GM12878 (cell line): ENCODE measurements at regions not wholly inside any gene's neighbourhood (a gene's known extent, or its start where the extent isn't known, plus 50 kb on each side); places are given as distances from the start of the nearest gene placed in this dataset.
"Not testable (repeated sequence)": the region's sequence is repeated elsewhere in the genome, so short reads cannot be mapped to it uniquely, and the experiment has no call there.

Source experiments
- ATAC-seq: fragments of 200-7000 bp; cut with Tn5 transposase; 3 replicates; pipeline ENCODE4 v1.9.1; 2020; ENCODE audit warnings: mild to moderate bottlenecking, moderate library complexity
- BruUV-seq: library from RNA; stranded (reverse); fragments of 400-500 nt; replicated peaks from 2 replicates; lab custom pipeline; 2021; lab: Mats Ljungman, UMichigan
- CTCF ChIA-PET: fragments of 300-600 bp; sonication (Branson Sonifier 250); formaldehyde crosslinking; extraction: SDS; loops from one replicate; lab custom pipeline; 2021; ENCODE audit warnings: inconsistent platforms; lab: Yijun Ruan, JAX
- POLR2A ChIA-PET: fragments of 350-600 bp; formaldehyde crosslinking; extraction: SDS; loops from one replicate; lab custom pipeline; 2021; ENCODE audit warnings: inconsistent platforms; lab: Charles Lee
- RAD21 ChIA-PET: fragments of 300-600 bp; sonication (Branson Sonifier 250); formaldehyde crosslinking; loops from one replicate; lab custom pipeline; 2023; ENCODE audit warnings: antibody characterized with exemption; ENCODE audit not compliant: unreplicated experiment; lab: Charles Lee
- SMC1A ChIA-PET: fragments of 300-600 bp; sonication (Branson Sonifier 250); formaldehyde crosslinking; loops from one replicate; lab custom pipeline; 2023; ENCODE audit not compliant: unreplicated experiment, uncharacterized antibody; lab: Charles Lee
- DNase-seq: peaks from one replicate; pipeline ENCODE4 v3.0.0-alpha.2; 2011; ENCODE audit warnings: low read depth, low spot score
- FAIRE-seq: peaks from 3 replicates; lab custom pipeline; 2011; peaks lifted over from hg19 to GRCh38; lab: Jason Lieb, UNC
- H2AFZ ChIP-seq: 2 replicates; pipeline ENCODE4 v1.6.0; 2011; ENCODE audit warnings: low read depth, low read length, control low read depth; ENCODE audit not compliant: control insufficient read depth
- H3K27ac ChIP-seq: 2 replicates; pipeline ENCODE4 v1.5.1; 2011; ENCODE audit warnings: control low read depth; ENCODE audit not compliant: control insufficient read depth, insufficient read depth
- H3K27me3 ChIP-seq, 2 experiments: replicated peaks in 1 of 2; 2 replicates each; pipeline versions ENCODE4 v1.6.0 to v1.6.1; 2011; ENCODE audit warnings: low read length in 1 of 2; ENCODE audit not compliant: control insufficient read depth in 2 of 2, insufficient read depth in 2 of 2
- H3K36me3 ChIP-seq, 2 experiments: 2 replicates each; pipeline ENCODE4 v1.5.1; 2011; ENCODE audit warnings: low read length in 1 of 2; ENCODE audit not compliant: control insufficient read depth in 2 of 2, insufficient read depth in 2 of 2
- H3K4me1 ChIP-seq: 2 replicates; pipeline ENCODE4 v1.6.1; 2011; ENCODE audit warnings: mild to moderate bottlenecking, low read length, moderate library complexity, mixed read lengths; ENCODE audit not compliant: control insufficient read depth, insufficient read depth
- H3K4me2 ChIP-seq: 2 replicates; pipeline ENCODE4 v1.6.0; 2011; ENCODE audit warnings: control low read depth; ENCODE audit not compliant: control insufficient read depth, insufficient read depth
- H3K4me3 ChIP-seq: fragments of 200-600 bp; sonication (generic); 2 replicates; pipeline ENCODE4 v1.5.1; 2016
- H3K79me2 ChIP-seq: 2 replicates; pipeline ENCODE4 v1.6.0; 2011; ENCODE audit warnings: low read length; ENCODE audit not compliant: control insufficient read depth, insufficient read depth
- H3K9ac ChIP-seq: 2 replicates; pipeline ENCODE4 v1.8.0; 2011; ENCODE audit warnings: low read length, control low read depth, mixed read lengths; ENCODE audit not compliant: control insufficient read depth, insufficient read depth
- H3K9me3 ChIP-seq: replicated peaks from 3 replicates; pipeline ENCODE4 v1.5.1; 2011; ENCODE audit warnings: mild to moderate bottlenecking, low read length; ENCODE audit not compliant: control insufficient read depth, insufficient read depth
- H4K20me1 ChIP-seq: 2 replicates; pipeline ENCODE4 v1.6.0; 2011; ENCODE audit not compliant: control insufficient read depth, insufficient read depth
- ATF7 ChIP-seq: fragments of 450-650 bp; IDR thresholded peaks from 2 replicates; pipeline ENCODE4 v1.6.1; 2016; ENCODE audit warnings: low read depth, mild to moderate bottlenecking
- BHLHE40 ChIP-seq, 2 experiments: fragments of 450-650 bp in 1 of 2; IDR thresholded peaks; 2 replicates each; pipeline ENCODE4 v1.6.1; 2011 to 2017; ENCODE audit warnings: low read depth in 2 of 2, borderline replicate concordance in 1 of 2, improper control_type of control experiment in 1 of 2, low read length in 1 of 2, mild to moderate bottlenecking in 1 of 2
- EGR1 ChIP-seq, 2 experiments: IDR thresholded peaks; 1 replicate in 1 of 2; 2 replicates in 1 of 2; pipeline ENCODE4 v1.6.1; 2011 to 2012; ENCODE audit warnings: low read depth in 2 of 2, low read length in 2 of 2, borderline replicate concordance in 1 of 2, mild to moderate bottlenecking in 1 of 2, moderate library complexity in 1 of 2
- ESRRA ChIP-seq: IDR thresholded peaks from 2 replicates; pipeline ENCODE4 v1.6.1; 2012; ENCODE audit warnings: mild to moderate bottlenecking, low read length, improper control_type of control experiment
- GABPA ChIP-seq: IDR thresholded peaks from 2 replicates; pipeline ENCODE4 v1.6.1; 2014; ENCODE audit warnings: antibody characterized with exemption, low read depth, mild to moderate bottlenecking, inconsistent platforms
- IKZF2 ChIP-seq, 2 experiments: fragments of 450-650 bp; IDR thresholded peaks; 2 replicates each; pipeline ENCODE4 v1.6.1; 2017; ENCODE audit warnings: mild to moderate bottlenecking in 2 of 2, moderate library complexity in 2 of 2
- PML ChIP-seq: IDR thresholded peaks from 2 replicates; pipeline ENCODE4 v1.6.1; 2012; ENCODE audit warnings: low read length, inconsistent platforms
- RELA ChIP-seq: fragments of 450-650 bp; IDR thresholded peaks from 2 replicates; pipeline ENCODE4 v1.8.0; 2014; ENCODE audit warnings: borderline replicate concordance; ENCODE audit not compliant: partially characterized antibody
- SMAD1 ChIP-seq: fragments of 450-650 bp; IDR thresholded peaks from 2 replicates; pipeline ENCODE4 v1.6.1; 2018; ENCODE audit warnings: mild to moderate bottlenecking, low read depth; ENCODE audit not compliant: partially characterized antibody
- WGBS: methylation state at CpG from one replicate; pipeline ENCODE4 v1.1.6; 2016; ENCODE audit warnings: low lambda C conversion rate; ENCODE audit not compliant: insufficient replicate concordance, insufficient coverage; ENCODE audit errors: missing lambda C conversion rate; 5-methylcytosine and 5-hydroxymethylcytosine counted together
- in situ Hi-C: fragments of 300-500 bp; cut with MboI; formaldehyde crosslinking; loops from 9 replicates; pipeline ENCODE4 v1.14.3; 2018; ENCODE audit warnings: mixed read lengths
- intact Hi-C: fragments of 100-400 bp; cut with micrococcal nuclease; formaldehyde crosslinking; loops from one replicate; pipeline ENCODE4 v1.14.2; 2022; ENCODE audit not compliant: unreplicated experiment
- TF ChIP-seq, protein P1 (sequence below): IDR thresholded peaks from 2 replicates; pipeline ENCODE4 v1.6.1; 2011; ENCODE audit warnings: borderline replicate concordance, low read depth, mild to moderate bottlenecking, moderate library complexity, low read length; ENCODE audit not compliant: insufficient read depth, poor library complexity, severe bottlenecking
- TF ChIP-seq, protein P2 (sequence below): fragments of 450-650 bp; IDR thresholded peaks from 2 replicates; pipeline ENCODE4 v1.6.1; 2017; ENCODE audit warnings: mild to moderate bottlenecking, low read depth, inconsistent platforms; ENCODE audit not compliant: poor library complexity, severe bottlenecking

DNA sequence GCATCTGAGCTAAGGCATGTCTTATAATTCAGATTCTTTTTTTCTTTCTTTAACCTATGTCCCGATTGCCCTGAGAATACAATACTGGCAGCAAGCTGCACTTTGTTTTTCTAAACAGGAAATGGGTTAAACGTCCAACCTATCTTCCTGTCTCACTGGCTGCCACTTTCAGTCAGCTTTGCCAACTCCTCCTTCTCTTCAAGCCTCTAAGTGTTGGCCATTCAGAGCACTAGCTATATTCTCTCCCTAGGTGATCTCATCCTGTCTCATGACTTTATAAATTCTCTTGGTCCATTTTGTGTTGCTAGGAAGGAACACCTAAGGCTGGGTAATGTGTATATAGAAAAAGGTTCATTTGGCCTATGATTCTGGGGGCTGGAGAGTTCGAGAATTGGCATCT lies 109.5 kb upstream of the TSC22D1 start:
- Histone ChIP-seq H3K4me2 (no peak overlapping the region), H2AFZ (no peak overlapping the region), H3K79me2 (no peaks in the 10 kb centered on the region), H3K9ac (no peak overlapping the region), H3K4me3 (no peak overlapping the region), H3K4me1 (peaks cover 4% of the 10 kb centered on the region), H3K9me3 (no peaks in the 10 kb centered on the region; the same call in 1 of the 3 replicates), H4K20me1 (no peaks in the 10 kb centered on the region), H3K27ac (no peak overlapping the region), H3K36me3 (no peaks in the 10 kb centered on the region), H3K27me3 (no peaks in the 10 kb centered on the region)
- no TSS peak for BruUV-seq
- DNase-seq (no peak), FAIRE-seq (no peak), ATAC-seq (no peak; the same call in 2 of the 3 replicates)
- ChIA-PET POLR2A (no interaction called here), SMC1A (no interaction called here), CTCF (interaction anchor here (0.6 kb wide), 1 partner anchor 149 kb away, joined by 3 read pairs; no protein-coding TSS in a partner anchor), RAD21 (no interaction called here)
- intact Hi-C loops (no loop called here), in situ Hi-C loops (no loop called here)
- no peak for TF ChIP-seq RELA
- no peak for TF ChIP-seq BHLHE40 (IDR thresholded peaks at IDR 0.05; ENCODE audit: borderline replicate concordance in 1 of 2, low read depth in 2 of 2, low read length in 1 of 2)
- no peak for TF ChIP-seq PML
- TF ChIP-seq EGR1 (IDR thresholded peaks at IDR 0.05; ENCODE audit: borderline replicate concordance in 1 of 2, low read depth in 2 of 2, low read length in 2 of 2): no peak
- TF ChIP-seq, protein P1, sequence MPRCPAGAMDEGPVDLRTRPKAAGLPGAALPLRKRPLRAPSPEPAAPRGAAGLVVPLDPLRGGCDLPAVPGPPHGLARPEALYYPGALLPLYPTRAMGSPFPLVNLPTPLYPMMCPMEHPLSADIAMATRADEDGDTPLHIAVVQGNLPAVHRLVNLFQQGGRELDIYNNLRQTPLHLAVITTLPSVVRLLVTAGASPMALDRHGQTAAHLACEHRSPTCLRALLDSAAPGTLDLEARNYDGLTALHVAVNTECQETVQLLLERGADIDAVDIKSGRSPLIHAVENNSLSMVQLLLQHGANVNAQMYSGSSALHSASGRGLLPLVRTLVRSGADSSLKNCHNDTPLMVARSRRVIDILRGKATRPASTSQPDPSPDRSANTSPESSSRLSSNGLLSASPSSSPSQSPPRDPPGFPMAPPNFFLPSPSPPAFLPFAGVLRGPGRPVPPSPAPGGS: no peak
- no peak for TF ChIP-seq IKZF2 (IDR thresholded peaks at IDR 0.05)
- TF ChIP-seq GABPA: no peak
- TF ChIP-seq SMAD1: no peak
- no peak for TF ChIP-seq ESRRA
- TF ChIP-seq, protein P2, sequence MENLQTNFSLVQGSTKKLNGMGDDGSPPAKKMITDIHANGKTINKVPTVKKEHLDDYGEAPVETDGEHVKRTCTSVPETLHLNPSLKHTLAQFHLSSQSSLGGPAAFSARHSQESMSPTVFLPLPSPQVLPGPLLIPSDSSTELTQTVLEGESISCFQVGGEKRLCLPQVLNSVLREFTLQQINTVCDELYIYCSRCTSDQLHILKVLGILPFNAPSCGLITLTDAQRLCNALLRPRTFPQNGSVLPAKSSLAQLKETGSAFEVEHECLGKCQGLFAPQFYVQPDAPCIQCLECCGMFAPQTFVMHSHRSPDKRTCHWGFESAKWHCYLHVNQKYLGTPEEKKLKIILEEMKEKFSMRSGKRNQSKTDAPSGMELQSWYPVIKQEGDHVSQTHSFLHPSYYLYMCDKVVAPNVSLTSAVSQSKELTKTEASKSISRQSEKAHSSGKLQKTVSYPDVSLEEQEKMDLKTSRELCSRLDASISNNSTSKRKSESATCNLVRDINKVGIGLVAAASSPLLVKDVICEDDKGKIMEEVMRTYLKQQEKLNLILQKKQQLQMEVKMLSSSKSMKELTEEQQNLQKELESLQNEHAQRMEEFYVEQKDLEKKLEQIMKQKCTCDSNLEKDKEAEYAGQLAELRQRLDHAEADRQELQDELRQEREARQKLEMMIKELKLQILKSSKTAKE: no peak
- TF ChIP-seq ATF7: no peak
- 6% methylated on average over 3 of the region's 3 CpGs for WGBS

DNA sequence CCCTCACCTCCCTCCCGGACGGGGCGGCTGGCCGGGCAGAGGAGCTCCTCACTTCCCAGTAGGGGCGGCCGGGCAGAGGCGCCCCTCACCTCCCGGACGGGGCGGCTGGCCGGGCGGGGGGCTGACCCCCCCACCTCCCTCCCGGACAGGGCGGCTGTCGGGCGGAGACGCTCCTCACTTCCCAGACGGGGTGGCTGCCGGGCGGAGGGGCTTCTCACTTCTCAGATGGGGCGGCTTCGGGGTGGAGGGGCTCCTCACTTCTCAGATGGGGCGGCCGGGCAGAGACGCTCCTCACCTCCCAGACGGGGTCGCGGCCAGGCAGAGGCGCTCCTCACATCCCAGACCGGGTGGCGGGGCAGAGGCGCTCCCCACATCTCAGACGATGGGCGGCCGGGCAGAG lies 106.3 kb upstream of the TSC22D1 start:
- H3K4me1 ChIP-seq, H3K36me3 ChIP-seq, H2AFZ ChIP-seq, H3K27ac ChIP-seq, intact Hi-C loops, H3K27me3 ChIP-seq, H3K4me3 ChIP-seq, SMC1A ChIA-PET, BruUV-seq, CTCF ChIA-PET, H3K79me2 ChIP-seq, RAD21 ChIA-PET, H3K4me2 ChIP-seq, FAIRE-seq, ATAC-seq, POLR2A ChIA-PET, H3K9ac ChIP-seq, H4K20me1 ChIP-seq, H3K9me3 ChIP-seq, in situ Hi-C loops, DNase-seq: not testable (repeated sequence)
- WGBS: 93% methylated on average over 25 of the region's 35 CpGs
